ENCODE measurements at regions not wholly inside any gene's neighbourhood (a gene's known extent, or its start where the extent isn't known, plus 50 kb on each side); places are given as distances from the start of the nearest gene placed in this dataset.
A peak's percentile ranks its signal among the peaks of the same experiment; 100 is the strongest.

DNA sequence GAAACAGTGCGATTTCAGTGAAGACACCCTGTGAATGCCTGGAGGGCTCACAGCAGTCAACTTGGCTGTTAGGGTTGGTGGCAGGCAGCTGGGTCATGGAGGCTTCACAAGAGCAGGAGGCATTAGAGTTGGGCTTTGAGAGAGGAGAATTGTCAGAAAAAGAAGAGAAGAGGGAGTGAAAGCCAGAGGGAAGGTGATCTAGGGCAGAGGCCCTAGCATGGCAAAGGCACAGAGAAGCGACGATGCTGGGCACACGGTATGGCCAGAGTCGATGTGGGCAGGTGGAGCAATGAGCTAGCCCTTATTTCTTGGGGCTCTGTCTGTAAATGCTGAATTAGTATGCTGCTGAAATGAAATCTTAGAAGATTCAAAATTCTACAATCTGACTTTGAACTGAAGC is 52.6 kb upstream of the OLFM4 start:
- no peak for DNase-seq (ENCODE audit: low read depth)

GRCh38 chr13:52975161-52975560 is 53.5 kb upstream of the OLFM4 start:
- no peak for DNase-seq (ENCODE audit: low read depth)

- no peak for DNase-seq (ENCODE audit: low read depth)
Observed at GRCh38 chr13:52974711-52975110, 53.9 kb upstream of the OLFM4 start.

GRCh38 chr13:52969373-52969772 is 59.2 kb upstream of the OLFM4 start:
- DNase-seq (ENCODE audit: low read depth) = no peak

GRCh38 chr13:52968074-52968700 is 60.4 kb upstream of the OLFM4 start:
- DNase-seq (ENCODE audit: low read depth) = peak; percentile 57

GRCh38 chr13:52961987-52962386 is 66.6 kb upstream of the OLFM4 start:
- DNase-seq (ENCODE audit: low read depth) = no peak

- DNase-seq (ENCODE audit: low read depth) = no peak
Observed at GRCh38 chr13:52961256-52961910, 67.2 kb upstream of the OLFM4 start.

GRCh38 chr13:52955472-52955874 is 73.1 kb upstream of the OLFM4 start:
- no peak for DNase-seq (ENCODE audit: low read depth)

DNA sequence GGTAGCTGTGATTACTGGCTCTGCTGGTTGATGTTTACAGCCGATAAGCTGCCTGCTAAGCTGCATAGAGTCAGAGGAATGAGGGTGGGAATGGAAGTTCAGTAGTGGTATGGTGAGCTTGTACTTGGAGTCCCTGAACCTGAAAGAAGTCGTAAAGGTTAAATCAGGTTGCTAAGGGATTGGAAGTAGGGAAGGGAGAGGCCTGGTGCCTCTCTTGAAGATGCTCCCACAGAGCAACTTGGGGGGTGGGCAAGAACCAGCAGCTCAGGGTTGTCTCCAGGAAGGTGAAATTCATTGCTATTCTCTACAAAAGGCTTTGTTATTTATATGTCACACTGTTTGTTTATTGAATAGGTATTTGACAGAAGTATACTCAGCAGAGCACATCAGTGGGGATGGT is 73.8 kb upstream of the OLFM4 start:
- DNase-seq (ENCODE audit: low read depth) = no peak

- DNase-seq (ENCODE audit: low read depth) = no peak
Observed at GRCh38 chr13:52950436-52950956, 78.1 kb upstream of the OLFM4 start.

GRCh38 chr13:52949742-52950141 is 78.9 kb upstream of the OLFM4 start:
- DNase-seq (ENCODE audit: low read depth) = no peak

GRCh38 chr13:52949044-52949443 is 79.6 kb upstream of the OLFM4 start:
- DNase-seq (ENCODE audit: low read depth) = no peak

DNA sequence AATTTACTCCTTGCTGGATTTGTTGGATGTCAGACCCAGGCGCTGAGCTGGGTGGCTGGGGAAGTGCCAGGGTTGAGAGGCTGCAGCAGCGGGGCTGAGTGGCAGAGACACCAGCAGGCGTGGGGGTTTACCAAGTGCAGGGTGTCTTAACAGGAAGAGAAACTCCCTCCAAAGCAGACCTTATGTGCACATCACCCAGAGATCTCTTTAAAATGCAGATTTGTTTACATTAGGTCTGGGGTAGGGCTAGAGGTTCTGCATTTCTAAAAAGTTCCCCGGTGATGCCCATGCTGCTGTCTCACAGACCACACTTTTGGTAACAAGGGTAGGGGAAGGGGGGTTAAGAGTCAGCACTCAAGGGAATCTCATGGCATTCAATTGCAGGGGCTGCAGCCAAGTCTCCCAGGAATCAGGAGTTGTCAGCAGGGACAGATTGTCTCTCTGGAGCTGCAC is 80.7 kb upstream of the OLFM4 start:
- no peak for DNase-seq (ENCODE audit: low read depth)

DNA sequence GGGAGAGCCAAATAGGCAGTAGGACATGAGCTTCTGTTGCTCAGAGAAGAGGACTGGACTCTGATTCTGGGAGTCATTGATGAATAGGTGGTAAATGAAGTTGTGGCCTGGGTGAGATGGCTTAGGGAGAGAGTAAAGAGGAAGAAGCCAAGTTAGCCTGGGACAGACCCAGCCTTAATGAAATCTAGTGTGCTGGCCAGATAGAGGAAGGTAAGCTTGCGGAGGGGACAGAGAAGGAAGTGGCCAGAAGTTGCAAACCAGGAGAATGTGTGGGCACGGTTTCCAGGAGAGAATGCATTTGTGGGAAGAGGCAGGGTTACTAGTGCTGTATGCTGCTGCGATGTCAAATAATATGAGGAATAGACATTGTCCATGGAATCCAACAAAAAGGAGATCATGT is 83.3 kb upstream of the OLFM4 start:
- DNase-seq (ENCODE audit: low read depth) = no peak

DNA sequence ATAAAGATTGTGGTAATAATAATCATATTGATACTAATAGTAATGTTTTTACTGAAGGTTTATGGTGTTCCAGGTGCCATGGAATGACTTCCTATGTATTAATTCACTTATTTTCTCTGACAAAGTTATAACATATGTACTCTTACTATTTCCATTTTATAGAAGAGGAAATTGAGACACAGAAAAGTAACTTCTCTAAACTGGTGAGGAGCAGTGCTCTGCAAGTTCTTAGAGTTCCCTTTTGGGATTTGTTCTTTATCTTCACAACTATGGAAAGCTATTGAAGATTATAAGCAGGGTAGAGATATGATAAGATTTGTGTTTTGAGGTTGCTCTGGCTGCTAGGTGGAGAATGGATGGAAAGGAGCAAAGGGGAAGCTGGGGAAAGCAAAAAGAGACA is 83.9 kb upstream of the OLFM4 start:
- no peak for DNase-seq (ENCODE audit: low read depth)

DNA sequence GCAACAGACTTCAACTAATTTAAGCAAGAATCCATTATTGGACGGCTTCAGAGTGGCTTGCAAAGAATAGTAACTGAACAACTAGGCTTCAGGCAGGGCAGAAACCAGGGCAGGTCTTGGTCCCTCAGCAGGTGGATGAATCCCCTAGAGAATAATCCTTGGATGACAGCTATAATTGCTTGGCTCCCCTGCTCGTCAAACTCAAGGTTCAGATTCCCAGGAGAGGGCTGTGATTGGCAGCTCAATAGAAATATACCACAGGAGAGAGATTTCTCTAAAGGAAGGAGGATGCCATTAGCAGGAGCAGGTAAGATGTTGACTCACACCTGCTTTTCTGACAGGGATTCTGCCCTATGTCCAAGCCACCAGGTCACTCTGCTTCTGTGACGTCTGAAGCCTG is 89.6 kb upstream of the PCDH8 start:
- DNase-seq (ENCODE audit: low read depth) = no peak

DNA sequence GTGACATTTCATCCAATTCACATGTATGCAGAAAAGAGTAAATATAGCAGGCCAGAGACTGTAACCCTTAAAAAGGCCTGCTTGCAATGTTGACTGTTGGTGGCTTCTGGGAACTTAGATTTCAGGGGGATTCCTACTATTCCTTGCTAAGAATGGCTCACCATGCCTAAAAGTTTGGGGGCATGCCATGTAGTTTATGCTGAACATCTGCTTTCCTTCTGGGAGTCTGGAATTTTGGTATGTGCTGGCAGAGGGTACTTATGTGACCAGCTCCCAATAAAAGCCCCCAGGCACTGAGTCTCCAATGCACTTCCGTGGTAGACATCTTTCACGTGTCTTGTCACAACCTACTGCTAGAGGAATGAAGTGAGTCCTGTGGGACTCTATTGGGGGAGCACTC is 88.4 kb upstream of the PCDH8 start:
- no peak for DNase-seq (ENCODE audit: low read depth)

- no peak for DNase-seq (ENCODE audit: low read depth)
Observed at GRCh38 chr13:52934258-52934657, 85.8 kb upstream of the PCDH8 start.

- DNase-seq (ENCODE audit: low read depth) = no peak
Observed at GRCh38 chr13:52933547-52934210, 85.2 kb upstream of the PCDH8 start.

DNA sequence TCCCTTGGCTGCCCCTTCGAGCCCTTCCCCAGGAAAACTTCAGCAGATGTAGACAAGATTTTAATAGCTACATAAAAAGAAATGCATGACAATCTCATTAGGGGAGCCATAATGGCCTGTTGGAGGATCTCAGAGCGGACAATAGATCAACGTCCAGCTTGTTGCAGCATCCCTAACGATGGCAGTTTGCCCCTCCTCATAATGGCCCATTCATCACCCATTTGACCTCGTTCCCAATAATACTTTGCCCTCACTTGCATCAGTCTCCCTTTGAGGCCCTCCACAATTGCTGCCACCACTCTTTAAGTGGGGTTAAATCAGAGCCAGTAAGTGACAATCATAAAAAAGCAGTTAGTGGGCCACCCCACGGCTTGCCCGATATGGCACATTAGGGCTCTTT is 84.7 kb upstream of the PCDH8 start:
- DNase-seq (ENCODE audit: low read depth) = no peak

DNA sequence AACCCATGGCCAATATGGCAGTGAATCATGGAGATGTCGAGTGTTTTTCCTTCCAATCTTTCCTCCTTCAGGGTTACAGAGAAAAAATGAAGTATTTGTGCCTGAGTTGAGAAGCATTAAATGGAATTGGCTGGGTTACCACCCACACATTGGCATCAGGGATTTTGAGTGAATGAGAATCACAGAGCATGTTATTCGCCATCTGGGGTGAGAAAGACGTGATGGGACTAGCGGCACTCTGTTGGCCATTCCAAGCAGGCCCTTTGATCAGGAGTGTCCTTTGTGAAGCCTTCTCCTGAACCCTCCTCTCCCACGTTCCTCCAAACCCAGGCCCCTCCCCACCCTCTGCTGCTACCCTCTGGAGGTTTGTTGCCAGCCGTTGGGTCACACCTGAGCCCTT is 84.2 kb upstream of the PCDH8 start:
- no peak for DNase-seq (ENCODE audit: low read depth)

GRCh38 chr13:52931539-52932431 is 83.3 kb upstream of the PCDH8 start:
- DNase-seq (ENCODE audit: low read depth) = no peak
